HEK293 (cell line): ENCODE measurements at regions not wholly inside any gene's neighbourhood (a gene's known extent, or its start where the extent isn't known, plus 50 kb on each side); places are given as distances from the start of the nearest gene placed in this dataset.

Experiments used
- CTCF ChIA-PET: fragments of 350-600 bp; formaldehyde crosslinking; extraction: SDS; loops from one replicate; lab custom pipeline; 2021; ENCODE audit warnings: antibody characterized with exemption; lab: Yijun Ruan, JAX
- POLR2A ChIA-PET: fragments of 300-600 bp; formaldehyde crosslinking; extraction: SDS; loops from one replicate; lab custom pipeline; 2020; ENCODE audit warnings: antibody characterized with exemption, inconsistent platforms; lab: Yijun Ruan, JAX
- H3K27ac ChIP-seq: fragments of 200-500 bp; sonication (Bioruptor generic); 2 replicates; pipeline ENCODE4 v1.5.1; 2014; ENCODE audit warnings: low read depth, low read length, control low read depth, inconsistent platforms; ENCODE audit errors: extremely low read depth
- H3K36me3 ChIP-seq, 2 experiments: fragments of 200-500 bp in 1 of 2; sonication (Bioruptor generic) in 1 of 2; 1 replicate in 1 of 2; 2 replicates in 1 of 2; pipeline ENCODE4 v1.5.1; 2014 to 2017; ENCODE audit warnings: inconsistent platforms in 2 of 2, low read length in 2 of 2; ENCODE audit not compliant: control insufficient read depth in 2 of 2, insufficient read depth in 1 of 2
- H3K4me1 ChIP-seq: fragments of 200-500 bp; sonication (Bioruptor generic); 2 replicates; pipeline ENCODE4 v1.5.1; 2014; ENCODE audit warnings: mild to moderate bottlenecking, low read length, inconsistent platforms; ENCODE audit not compliant: control insufficient read depth, insufficient read depth
- H3K4me3 ChIP-seq: 2 replicates; pipeline ENCODE4 v1.5.1; 2011; ENCODE audit warnings: low read depth, mild to moderate bottlenecking, control low read depth, low read length, moderate library complexity
- H3K9me3 ChIP-seq: fragments of 200-500 bp; sonication (Bioruptor generic); 2 replicates; pipeline ENCODE4 v1.5.1; 2014; ENCODE audit warnings: low read depth, low read length, inconsistent platforms; ENCODE audit not compliant: control insufficient read depth, insufficient read depth
- FEZF1 ChIP-seq: fragments of 450-650 bp; formaldehyde crosslinking; IDR thresholded peaks from 2 replicates; pipeline ENCODE4 v1.5.1; 2016; ENCODE audit warnings: missing biosample characterization, missing genetic modification characterization
- KLF10 ChIP-seq: fragments of 450-650 bp; IDR thresholded peaks from 2 replicates; pipeline ENCODE4 v1.5.1; 2018; ENCODE audit warnings: missing biosample characterization, mild to moderate bottlenecking, missing genetic modification characterization
- KLF7 ChIP-seq: fragments of 450-650 bp; formaldehyde crosslinking; IDR thresholded peaks from 2 replicates; pipeline ENCODE4 v1.5.1; 2016; ENCODE audit warnings: missing biosample characterization, missing genetic modification characterization, borderline replicate concordance
- PRDM6 ChIP-seq: fragments of 450-650 bp; formaldehyde crosslinking; IDR thresholded peaks from 2 replicates; pipeline ENCODE4 v1.5.1; 2017; ENCODE audit warnings: missing biosample characterization, missing genetic modification characterization
- REST ChIP-seq: fragments of 450-650 bp; formaldehyde crosslinking; IDR thresholded peaks from 2 replicates; pipeline ENCODE4 v1.5.1; 2016; ENCODE audit warnings: missing biosample characterization, missing genetic modification characterization
- YY1 ChIP-seq: fragments of 450-650 bp; formaldehyde crosslinking; IDR thresholded peaks from 2 replicates; pipeline ENCODE4 v1.5.1; 2018; ENCODE audit warnings: missing biosample characterization, missing genetic modification characterization
- ZFP3 ChIP-seq: fragments of 450-650 bp; formaldehyde crosslinking; IDR thresholded peaks from 2 replicates; pipeline ENCODE4 v1.5.1; 2016; ENCODE audit warnings: low read depth, missing biosample characterization, missing genetic modification characterization
- ZNF19 ChIP-seq: fragments of 450-650 bp; formaldehyde crosslinking; IDR thresholded peaks from 2 replicates; pipeline ENCODE4; 2016; ENCODE audit warnings: missing biosample characterization, missing genetic modification characterization, low read depth
- ZNF266 ChIP-seq: fragments of 450-650 bp; formaldehyde crosslinking; IDR thresholded peaks from 2 replicates; pipeline ENCODE4 v1.5.1; 2016; ENCODE audit warnings: missing biosample characterization, missing genetic modification characterization, low read depth
- ZNF391 ChIP-seq: fragments of 450-650 bp; formaldehyde crosslinking; IDR thresholded peaks from 2 replicates; pipeline ENCODE4 v1.5.1; 2016; ENCODE audit warnings: low read depth, missing biosample characterization, missing genetic modification characterization, borderline replicate concordance
- ZNF404 ChIP-seq: fragments of 450-650 bp; formaldehyde crosslinking; IDR thresholded peaks from 2 replicates; pipeline ENCODE4 v1.5.1; 2017; ENCODE audit warnings: missing biosample characterization, missing genetic modification characterization
- ZNF426 ChIP-seq: fragments of 450-650 bp; formaldehyde crosslinking; IDR thresholded peaks from 2 replicates; pipeline ENCODE4 v1.5.1; 2017; ENCODE audit warnings: missing biosample characterization, missing genetic modification characterization, mild to moderate bottlenecking, inconsistent platforms, moderate library complexity
- ZNF560 ChIP-seq: fragments of 450-650 bp; formaldehyde crosslinking; IDR thresholded peaks from 2 replicates; pipeline ENCODE4 v1.5.1; 2017; ENCODE audit warnings: missing biosample characterization, missing genetic modification characterization, borderline replicate concordance
- ZNF660 ChIP-seq: fragments of 450-650 bp; IDR thresholded peaks from 2 replicates; pipeline ENCODE4 v1.5.1; 2018; ENCODE audit warnings: missing biosample characterization, mild to moderate bottlenecking, missing genetic modification characterization
- ZNF707 ChIP-seq: fragments of 450-650 bp; formaldehyde crosslinking; IDR thresholded peaks from 2 replicates; pipeline ENCODE4 v1.5.1; 2016; ENCODE audit warnings: missing biosample characterization, missing genetic modification characterization
- ZXDB ChIP-seq: fragments of 450-650 bp; formaldehyde crosslinking; IDR thresholded peaks from 2 replicates; pipeline ENCODE4 v1.5.1; 2016; ENCODE audit warnings: missing biosample characterization, missing genetic modification characterization
- TF ChIP-seq, protein P1 (sequence below): fragments of 450-650 bp; formaldehyde crosslinking; optimal IDR thresholded peaks from 2 replicates; pipeline ENCODE3; 2016; ENCODE audit warnings: missing biosample characterization, mild to moderate bottlenecking, missing genetic modification characterization
- TF ChIP-seq, protein P2 (sequence below): fragments of 450-650 bp; formaldehyde crosslinking; IDR thresholded peaks from 2 replicates; pipeline ENCODE4; 2016; ENCODE audit warnings: missing biosample characterization, missing genetic modification characterization
- TF ChIP-seq, protein P3 (sequence below): fragments of 450-650 bp; formaldehyde crosslinking; IDR thresholded peaks from 2 replicates; pipeline ENCODE4 v1.5.1; 2016; ENCODE audit warnings: missing biosample characterization, missing genetic modification characterization
- TF ChIP-seq, protein P4 (sequence below): fragments of 450-650 bp; formaldehyde crosslinking; IDR thresholded peaks from 2 replicates; pipeline ENCODE4 v1.5.1; 2016; ENCODE audit warnings: missing biosample characterization, missing genetic modification characterization

GRCh38 chr7:87000344-87000743 lies 59.1 kb downstream of the ELAPOR2 start:
- no peak overlapping the region for H3K27ac ChIP-seq
- no peak for TF ChIP-seq KLF10 (tag by site-specific recombination)
- TF ChIP-seq, protein P1, sequence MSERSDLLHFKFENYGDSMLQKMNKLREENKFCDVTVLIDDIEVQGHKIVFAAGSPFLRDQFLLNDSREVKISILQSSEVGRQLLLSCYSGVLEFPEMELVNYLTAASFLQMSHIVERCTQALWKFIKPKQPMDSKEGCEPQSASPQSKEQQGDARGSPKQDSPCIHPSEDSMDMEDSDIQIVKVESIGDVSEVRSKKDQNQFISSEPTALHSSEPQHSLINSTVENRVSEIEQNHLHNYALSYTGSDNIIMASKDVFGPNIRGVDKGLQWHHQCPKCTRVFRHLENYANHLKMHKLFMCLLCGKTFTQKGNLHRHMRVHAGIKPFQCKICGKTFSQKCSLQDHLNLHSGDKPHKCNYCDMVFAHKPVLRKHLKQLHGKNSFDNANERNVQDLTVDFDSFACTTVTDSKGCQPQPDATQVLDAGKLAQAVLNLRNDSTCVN (tag by site-specific recombination), result no peak
- no peak for TF ChIP-seq ZNF560 (tag by site-specific recombination)
- TF ChIP-seq ZNF404 (tag by site-specific recombination), result no peak
- no peak for TF ChIP-seq ZNF391
- no peak for TF ChIP-seq ZNF266 (tag by site-specific recombination)
- no peak for TF ChIP-seq PRDM6
- TF ChIP-seq ZXDB (tag by site-specific recombination), result no peak
- TF ChIP-seq YY1 (tag by site-specific recombination), result no peak
- no peak for TF ChIP-seq REST (tag by site-specific recombination)
- TF ChIP-seq FEZF1 (tag by site-specific recombination), result no peak
- no peak for TF ChIP-seq ZFP3
- TF ChIP-seq, protein P2, sequence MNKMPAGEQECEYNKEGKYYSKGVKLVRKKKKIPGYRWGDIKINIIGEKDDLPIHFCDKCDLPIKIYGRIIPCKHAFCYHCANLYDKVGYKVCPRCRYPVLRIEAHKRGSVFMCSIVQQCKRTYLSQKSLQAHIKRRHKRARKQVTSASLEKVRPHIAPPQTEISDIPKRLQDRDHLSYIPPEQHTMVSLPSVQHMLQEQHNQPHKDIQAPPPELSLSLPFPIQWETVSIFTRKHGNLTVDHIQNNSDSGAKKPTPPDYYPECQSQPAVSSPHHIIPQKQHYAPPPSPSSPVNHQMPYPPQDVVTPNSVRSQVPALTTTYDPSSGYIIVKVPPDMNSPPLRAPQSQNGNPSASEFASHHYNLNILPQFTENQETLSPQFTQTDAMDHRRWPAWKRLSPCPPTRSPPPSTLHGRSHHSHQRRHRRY, result no peak
- TF ChIP-seq, protein P3, sequence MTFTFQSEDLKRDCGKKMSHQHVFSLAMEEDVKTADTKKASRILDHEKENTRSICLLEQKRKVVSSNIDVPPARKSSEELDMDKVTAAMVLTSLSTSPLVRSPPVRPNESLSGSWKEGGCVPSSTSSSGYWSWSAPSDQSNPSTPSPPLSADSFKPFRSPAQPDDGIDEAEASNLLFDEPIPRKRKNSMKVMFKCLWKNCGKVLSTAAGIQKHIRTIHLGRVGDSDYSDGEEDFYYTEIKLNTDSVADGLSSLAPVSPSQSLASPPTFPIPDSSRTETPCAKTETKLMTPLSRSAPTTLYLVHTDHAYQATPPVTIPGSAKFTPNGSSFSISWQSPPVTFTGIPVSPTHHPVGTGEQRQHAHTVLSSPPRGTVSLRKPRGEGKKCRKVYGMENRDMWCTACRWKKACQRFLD, result no peak
- no peak for TF ChIP-seq ZNF19 (tag by site-specific recombination)
- TF ChIP-seq, protein P4, sequence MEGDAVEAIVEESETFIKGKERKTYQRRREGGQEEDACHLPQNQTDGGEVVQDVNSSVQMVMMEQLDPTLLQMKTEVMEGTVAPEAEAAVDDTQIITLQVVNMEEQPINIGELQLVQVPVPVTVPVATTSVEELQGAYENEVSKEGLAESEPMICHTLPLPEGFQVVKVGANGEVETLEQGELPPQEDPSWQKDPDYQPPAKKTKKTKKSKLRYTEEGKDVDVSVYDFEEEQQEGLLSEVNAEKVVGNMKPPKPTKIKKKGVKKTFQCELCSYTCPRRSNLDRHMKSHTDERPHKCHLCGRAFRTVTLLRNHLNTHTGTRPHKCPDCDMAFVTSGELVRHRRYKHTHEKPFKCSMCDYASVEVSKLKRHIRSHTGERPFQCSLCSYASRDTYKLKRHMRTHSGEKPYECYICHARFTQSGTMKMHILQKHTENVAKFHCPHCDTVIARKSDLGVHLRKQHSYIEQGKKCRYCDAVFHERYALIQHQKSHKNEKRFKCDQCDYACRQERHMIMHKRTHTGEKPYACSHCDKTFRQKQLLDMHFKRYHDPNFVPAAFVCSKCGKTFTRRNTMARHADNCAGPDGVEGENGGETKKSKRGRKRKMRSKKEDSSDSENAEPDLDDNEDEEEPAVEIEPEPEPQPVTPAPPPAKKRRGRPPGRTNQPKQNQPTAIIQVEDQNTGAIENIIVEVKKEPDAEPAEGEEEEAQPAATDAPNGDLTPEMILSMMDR (tag by site-specific recombination), result no peak
- TF ChIP-seq ZNF707 (tag by site-specific recombination), result no peak
- TF ChIP-seq ZNF660, result no peak
- TF ChIP-seq ZNF426 (tag by site-specific recombination), result no peak
- TF ChIP-seq KLF7 (tag by site-specific recombination), result no peak
- TF ChIP-seq, all 188 proteins: peak for 0
- no peaks in the 10 kb centered on the region for H3K9me3 ChIP-seq
- H3K4me1 ChIP-seq, result no peaks in the 10 kb centered on the region
- H3K4me3 ChIP-seq, result no peak overlapping the region
- no peaks in the 10 kb centered on the region for H3K36me3 ChIP-seq
- ChIA-PET POLR2A (no interaction called here), CTCF (interaction anchor here (0.9 kb wide), 1 partner anchor 75 kb away, joined by 3 read pairs; no protein-coding TSS in a partner anchor)
